ENCODE measurements at regions not wholly inside any gene's neighbourhood (a gene's known extent, or its start where the extent isn't known, plus 50 kb on each side); places are given as distances from the start of the nearest gene placed in this dataset.
"Not testable (repeated sequence)": the region's sequence is repeated elsewhere in the genome, so short reads cannot be mapped to it uniquely, and the experiment has no call there.

GRCh38 chr12:105480162-105480561, 149.7 kb downstream of the C12orf75 start:
- in situ Hi-C loops (cut with HindIII; ENCODE audit: low sequenced_read_pairs) = no loop called here

- in situ Hi-C loops (cut with HindIII; ENCODE audit: low sequenced_read_pairs) = no loop called here
Measured at GRCh38 chr12:105481392-105482300, 151.2 kb downstream of the C12orf75 start.

GRCh38 chr12:105482951-105483350, 152.5 kb downstream of the C12orf75 start:
- in situ Hi-C loops (cut with HindIII; ENCODE audit: low sequenced_read_pairs) = no loop called here

GRCh38 chr12:105483691-105484090, 153.2 kb downstream of the C12orf75 start:
- in situ Hi-C loops (cut with HindIII; ENCODE audit: low sequenced_read_pairs) = no loop called here

- in situ Hi-C loops (cut with HindIII; ENCODE audit: low sequenced_read_pairs) = no loop called here
Measured at GRCh38 chr12:105485321-105485910, 154.9 kb downstream of the C12orf75 start.

- in situ Hi-C loops (cut with HindIII; ENCODE audit: low sequenced_read_pairs) = no loop called here
Measured at GRCh38 chr12:105485921-105486320, 155.4 kb downstream of the C12orf75 start.

GRCh38 chr12:105487963-105488362, 157.5 kb downstream of the C12orf75 start:
- in situ Hi-C loops (cut with HindIII; ENCODE audit: low sequenced_read_pairs) = no loop called here

GRCh38 chr12:105492591-105493545, 162.4 kb downstream of the C12orf75 start:
- in situ Hi-C loops (cut with HindIII; ENCODE audit: low sequenced_read_pairs) = no loop called here

- in situ Hi-C loops (cut with HindIII; ENCODE audit: low sequenced_read_pairs) = no loop called here
Measured at GRCh38 chr12:105499205-105499604, 168.7 kb downstream of the C12orf75 start.

GRCh38 chr12:105500676-105501075, 170.2 kb downstream of the C12orf75 start:
- in situ Hi-C loops (cut with HindIII; ENCODE audit: low sequenced_read_pairs) = not testable (repeated sequence)

- in situ Hi-C loops (cut with HindIII; ENCODE audit: low sequenced_read_pairs) = no loop called here
Measured at GRCh38 chr12:105502426-105502930, 172.0 kb downstream of the C12orf75 start.

GRCh38 chr12:105503619-105504018, 173.1 kb downstream of the C12orf75 start:
- in situ Hi-C loops (cut with HindIII; ENCODE audit: low sequenced_read_pairs) = no loop called here

GRCh38 chr12:105504286-105504685, 173.8 kb downstream of the C12orf75 start:
- in situ Hi-C loops (cut with HindIII; ENCODE audit: low sequenced_read_pairs) = no loop called here

GRCh38 chr12:105506678-105507310, 176.3 kb downstream of the C12orf75 start:
- in situ Hi-C loops (cut with HindIII; ENCODE audit: low sequenced_read_pairs) = no loop called here

- in situ Hi-C loops (cut with HindIII; ENCODE audit: low sequenced_read_pairs) = no loop called here
Measured at GRCh38 chr12:105507311-105508038, 177.0 kb downstream of the C12orf75 start.

- in situ Hi-C loops (cut with HindIII; ENCODE audit: low sequenced_read_pairs) = no loop called here
Measured at GRCh38 chr12:105508096-105508495, 177.6 kb downstream of the C12orf75 start.

- in situ Hi-C loops (cut with HindIII; ENCODE audit: low sequenced_read_pairs) = no loop called here
Measured at GRCh38 chr12:105510526-105510925, 180.0 kb downstream of the C12orf75 start.

- in situ Hi-C loops (cut with HindIII; ENCODE audit: low sequenced_read_pairs) = not testable (repeated sequence)
Measured at GRCh38 chr12:105512861-105513260, 182.4 kb downstream of the C12orf75 start.

- in situ Hi-C loops (cut with HindIII; ENCODE audit: low sequenced_read_pairs) = no loop called here
Measured at GRCh38 chr12:105522166-105522825, 191.8 kb downstream of the C12orf75 start.

Measured in DLD1 (cell line).